Spleen (tissue), 11 donors: ENCODE measurements at regions not wholly inside any gene's neighbourhood (a gene's known extent, or its start where the extent isn't known, plus 50 kb on each side); places are given as distances from the start of the nearest gene placed in this dataset.

ENCODE experiments used
- DNase-seq: peaks from one replicate; pipeline ENCODE4 v3.0.0-alpha.2; 2020
- H3K27ac ChIP-seq, 8 donors: fragments of 200-600 bp; sonication (generic) in 7 of 8; 1 replicate in 4 of 8; 2 replicates in 4 of 8; pipeline versions ENCODE4 v1.5.0 to v1.8.0; 2016 to 2021; ENCODE audit warnings: inconsistent platforms in 4 of 8, mild to moderate bottlenecking in 4 of 8, moderate library complexity in 1 of 8
- H3K27me3 ChIP-seq, 7 donors: fragments of 200-600 bp; sonication (generic) in 6 of 7; replicated peaks in 1 of 7; 1 replicate in 4 of 7; 2 replicates in 3 of 7; pipeline versions ENCODE4 v1.5.0 to v1.8.0; 2016 to 2021; ENCODE audit warnings: inconsistent platforms in 3 of 7, mild to moderate bottlenecking in 1 of 7
- H3K36me3 ChIP-seq, 6 donors: fragments of 200-600 bp; sonication (generic) in 5 of 6; 1 replicate in 4 of 6; 2 replicates in 2 of 6; pipeline versions ENCODE4 v1.5.0 to v1.8.0; 2016 to 2021; ENCODE audit warnings: inconsistent platforms in 2 of 6
- H3K4me1 ChIP-seq, 6 donors: fragments of 200-600 bp; sonication (generic) in 5 of 6; 1 replicate in 3 of 6; 2 replicates in 3 of 6; pipeline versions ENCODE4 v1.5.0 to v1.8.0; 2016 to 2021; ENCODE audit warnings: inconsistent platforms in 3 of 6
- H3K4me3 ChIP-seq, 8 donors: fragments of 200-600 bp; sonication (generic) in 7 of 8; 1 replicate in 4 of 8; 2 replicates in 4 of 8; pipeline versions ENCODE4 v1.5.0 to v1.8.0; 2016 to 2021; ENCODE audit warnings: inconsistent platforms in 4 of 8, mild to moderate bottlenecking in 4 of 8, moderate library complexity in 2 of 8
- H3K9me3 ChIP-seq, 8 donors: fragments of 200-600 bp; sonication (generic) in 7 of 8; 1 replicate in 4 of 8; 2 replicates in 4 of 8; pipeline versions ENCODE4 v1.5.0 to v1.8.0; 2016 to 2021; ENCODE audit warnings: inconsistent platforms in 4 of 8
- POLR2A ChIP-seq, 3 donors: fragments of 450-650 bp; IDR thresholded peaks; one replicate each; pipeline ENCODE4 v1.5.1; 2017; ENCODE audit warnings: antibody characterized with exemption in 3 of 3, mild to moderate bottlenecking in 1 of 3
- POLR2AphosphoS5 ChIP-seq, 3 donors: sonication (generic); formaldehyde crosslinking; IDR thresholded peaks; one replicate each; pipeline ENCODE4 v1.5.1; 2017; ENCODE audit warnings: antibody characterized with exemption in 3 of 3
- WGBS, 5 donors: extraction: QIAGEN DNeasy Blood & Tissue Kit in 3 of 5; methylation state at CpG; one replicate each; pipeline versions ENCODE4 v1.1.5 to v1.1.7; 2013 to 2018; 5-methylcytosine and 5-hydroxymethylcytosine counted together
- intact Hi-C: fragments of 100-400 bp; cut with DNase I; formaldehyde crosslinking; loops from one replicate; pipeline ENCODE4 v1.15.0; 2023; ENCODE audit warnings: low total_unique reads
- TF ChIP-seq, protein P1 (sequence below), 11 experiments: fragments of 200-600 bp in 7 of 11; fragments of 450-650 bp in 4 of 11; sonication (generic) in 4 of 11; IDR thresholded peaks in 8 of 11; conservative IDR thresholded peaks in 3 of 11; 1 replicate in 7 of 11; 2 replicates in 4 of 11; pipeline versions ENCODE4 v1.4.0 to v1.8.0; 2016 to 2021; ENCODE audit warnings: antibody characterized with exemption in 11 of 11, inconsistent platforms in 4 of 11, mild to moderate bottlenecking in 1 of 11
- donor health status: healthy with polysubstance abuse.
- donor health status: DM: no; HTN: no; CAD: no; lungs with moderate emphysema.
- donor health status: DM: no; HTN: no; CAD: no.
- donor health status: Bipolar disorder and iron deficiency.
- donor health status: healthy.
- donor health status: DM: no; HTN: no; CAD: no.
- donor health status: DM: yes; HTN: yes; CAD: no.

DNA sequence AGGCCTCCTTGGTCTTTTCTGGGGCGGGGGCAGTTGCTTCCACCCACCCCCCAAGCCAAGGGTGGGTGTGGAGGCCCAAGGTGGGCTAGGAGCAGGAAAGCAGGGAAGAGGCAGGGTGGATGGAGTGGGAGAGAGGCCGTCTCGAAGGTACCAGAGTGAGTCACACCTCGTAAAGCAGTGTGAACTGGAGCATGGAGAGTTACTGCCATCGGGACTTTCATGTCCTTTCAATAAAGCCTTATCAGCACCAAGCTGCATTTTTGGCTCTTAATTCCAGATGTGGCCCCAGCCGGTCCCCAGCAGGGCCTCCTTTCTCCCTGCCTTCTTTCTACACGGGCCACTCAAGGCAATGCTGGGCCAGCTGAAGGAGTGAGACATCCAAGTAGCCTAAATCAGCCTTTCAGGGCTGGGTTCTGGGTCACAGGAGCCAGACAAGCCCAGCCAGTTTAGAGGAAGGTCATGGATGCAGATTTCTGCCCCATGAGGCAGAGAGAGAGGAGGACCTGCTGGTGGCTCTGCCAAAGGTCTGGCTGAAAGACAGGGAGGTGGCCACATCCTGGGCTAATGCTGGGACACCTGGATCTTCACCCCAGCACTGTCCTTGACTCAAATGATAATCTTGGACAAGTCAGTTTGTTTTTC lies 59.0 kb upstream of the CD82 start:
- H3K27ac ChIP-seq = no peak overlapping the region
- H3K36me3 ChIP-seq = no peaks in the 10 kb centered on the region
- no peaks in the 10 kb centered on the region for H3K4me1 ChIP-seq
- H3K4me3 ChIP-seq = peak overlapping the region in 1 of 8 donors; percentile 0
- peaks cover 0 to 15% (median 5%) of the 10 kb centered on the region in 8 donors for H3K9me3 ChIP-seq
- no peak for DNase-seq
- H3K27me3 ChIP-seq = peaks cover 0 to 12% (median 0%) of the 10 kb centered on the region in 7 donors
- intact Hi-C loops = no loop called here
- WGBS, 5 donors = 66 to 80% (median 72%) methylated on average over 7 of the region's 7 CpGs
- TF ChIP-seq POLR2AphosphoS5 (IDR thresholded peaks at IDR 0.05) (no peak), POLR2A (IDR thresholded peaks at IDR 0.05) (no peak)
- TF ChIP-seq, protein P1, sequence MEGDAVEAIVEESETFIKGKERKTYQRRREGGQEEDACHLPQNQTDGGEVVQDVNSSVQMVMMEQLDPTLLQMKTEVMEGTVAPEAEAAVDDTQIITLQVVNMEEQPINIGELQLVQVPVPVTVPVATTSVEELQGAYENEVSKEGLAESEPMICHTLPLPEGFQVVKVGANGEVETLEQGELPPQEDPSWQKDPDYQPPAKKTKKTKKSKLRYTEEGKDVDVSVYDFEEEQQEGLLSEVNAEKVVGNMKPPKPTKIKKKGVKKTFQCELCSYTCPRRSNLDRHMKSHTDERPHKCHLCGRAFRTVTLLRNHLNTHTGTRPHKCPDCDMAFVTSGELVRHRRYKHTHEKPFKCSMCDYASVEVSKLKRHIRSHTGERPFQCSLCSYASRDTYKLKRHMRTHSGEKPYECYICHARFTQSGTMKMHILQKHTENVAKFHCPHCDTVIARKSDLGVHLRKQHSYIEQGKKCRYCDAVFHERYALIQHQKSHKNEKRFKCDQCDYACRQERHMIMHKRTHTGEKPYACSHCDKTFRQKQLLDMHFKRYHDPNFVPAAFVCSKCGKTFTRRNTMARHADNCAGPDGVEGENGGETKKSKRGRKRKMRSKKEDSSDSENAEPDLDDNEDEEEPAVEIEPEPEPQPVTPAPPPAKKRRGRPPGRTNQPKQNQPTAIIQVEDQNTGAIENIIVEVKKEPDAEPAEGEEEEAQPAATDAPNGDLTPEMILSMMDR (IDR thresholded peaks at IDR 0.05 in 8 of 11, conservative IDR thresholded peaks at IDR 0.05 in 3 of 11) = no peak

DNA sequence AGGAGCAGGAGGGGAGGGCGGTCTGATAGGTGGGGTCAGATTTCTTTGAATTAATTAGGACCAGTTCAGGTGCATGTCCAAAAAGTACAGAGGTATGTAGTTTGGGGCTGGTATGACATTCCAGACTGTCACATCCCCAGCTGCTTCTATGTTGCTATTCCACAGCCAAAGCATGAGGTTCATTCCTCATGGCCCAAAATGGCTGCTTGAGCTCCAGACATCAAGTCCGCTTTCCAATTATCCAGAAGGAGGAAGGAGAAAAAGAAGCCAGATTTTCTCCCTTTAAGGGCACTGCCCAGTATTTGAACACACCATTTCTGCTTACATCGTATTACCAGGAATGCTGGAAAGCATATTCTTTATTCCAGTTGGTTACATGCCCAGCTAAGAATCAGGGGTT lies 58.0 kb upstream of the CD82 start:
- Histone ChIP-seq H3K36me3 (no peaks in the 10 kb centered on the region), H3K4me1 (no peaks in the 10 kb centered on the region), H3K4me3 (no peak overlapping the region), H3K27me3 (peaks cover 0 to 12% (median 0%) of the 10 kb centered on the region in 7 donors), H3K9me3 (peaks cover 0 to 15% (median 5%) of the 10 kb centered on the region in 8 donors), H3K27ac (no peak overlapping the region)
- intact Hi-C loops = no loop called here
- TF ChIP-seq, protein P1 (IDR thresholded peaks at IDR 0.05 in 8 of 11, conservative IDR thresholded peaks at IDR 0.05 in 3 of 11) = no peak
- TF ChIP-seq POLR2A (IDR thresholded peaks at IDR 0.05) (no peak), POLR2AphosphoS5 (IDR thresholded peaks at IDR 0.05) (no peak)
- DNase-seq = no peak
- WGBS, 5 donors = 92 to 99% (median 94%) methylated on average over 3 of the region's 3 CpGs

DNA sequence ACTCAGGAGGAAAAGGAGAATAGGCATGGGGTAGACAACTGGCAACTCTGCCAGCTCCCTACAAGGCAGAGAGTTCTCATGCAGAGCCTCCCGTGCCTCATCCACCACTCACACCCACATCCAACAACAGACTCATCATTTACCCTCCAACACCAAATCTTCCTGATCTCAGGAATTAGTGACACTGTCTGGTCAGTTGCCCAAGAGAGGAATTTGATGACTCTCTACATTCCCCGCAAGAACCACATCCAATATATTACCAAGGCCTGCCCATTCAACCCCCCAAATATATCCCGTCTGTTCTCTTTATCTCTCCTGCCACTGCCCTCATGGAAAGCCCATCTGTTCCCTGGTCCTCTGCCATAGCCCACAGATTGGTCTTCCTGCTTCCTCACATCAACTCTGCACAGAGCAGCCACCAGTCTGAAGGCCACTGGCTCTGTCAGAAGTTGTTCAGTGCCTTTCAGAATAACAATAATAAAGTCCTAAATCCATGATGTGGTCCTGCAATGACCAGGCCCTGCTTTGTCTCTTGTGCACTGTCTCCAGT lies 57.5 kb upstream of the CD82 start:
- WGBS, 5 donors = 72 to 93% (median 82%) methylated on average over 3 of the region's 3 CpGs
- peaks cover 0 to 12% (median 0%) of the 10 kb centered on the region in 7 donors for H3K27me3 ChIP-seq
- DNase-seq = no peak
- H3K9me3 ChIP-seq = peaks cover 0 to 15% (median 5%) of the 10 kb centered on the region in 8 donors
- TF ChIP-seq POLR2AphosphoS5 (IDR thresholded peaks at IDR 0.05) (no peak), POLR2A (IDR thresholded peaks at IDR 0.05) (no peak)
- TF ChIP-seq, protein P1 (IDR thresholded peaks at IDR 0.05 in 8 of 11, conservative IDR thresholded peaks at IDR 0.05 in 3 of 11) = no peak
- H3K4me1 ChIP-seq = no peaks in the 10 kb centered on the region
- H3K4me3 ChIP-seq = no peak overlapping the region
- H3K36me3 ChIP-seq = no peaks in the 10 kb centered on the region
- H3K27ac ChIP-seq = no peak overlapping the region
- intact Hi-C loops = no loop called here

DNA sequence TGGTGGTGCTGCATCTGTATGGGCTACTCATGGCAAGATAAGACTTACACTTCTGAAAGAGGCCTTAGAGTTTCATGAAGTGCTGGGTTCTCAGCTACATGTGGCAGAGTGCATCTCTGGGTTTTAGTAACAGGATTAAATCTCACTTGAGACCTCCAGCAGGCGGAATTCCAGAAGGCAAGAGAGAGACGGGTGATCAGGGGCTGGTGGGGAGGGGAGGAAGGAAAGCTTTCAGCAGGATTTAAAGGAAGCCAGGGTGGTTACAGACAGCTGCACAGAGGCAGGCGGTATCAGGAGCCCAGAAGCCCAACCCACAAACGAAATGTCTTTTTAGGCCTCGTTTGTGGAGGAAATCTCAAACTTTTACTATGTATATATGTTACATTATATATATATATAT lies 56.2 kb upstream of the CD82 start:
- no peak for DNase-seq
- Histone ChIP-seq H3K4me3 (no peak overlapping the region), H3K27me3 (peaks cover 0 to 5% (median 0%) of the 10 kb centered on the region in 7 donors), H3K9me3 (peaks cover 0 to 15% (median 5%) of the 10 kb centered on the region in 8 donors), H3K4me1 (no peaks in the 10 kb centered on the region), H3K36me3 (no peaks in the 10 kb centered on the region), H3K27ac (no peak overlapping the region)
- no peak for TF ChIP-seq POLR2A (IDR thresholded peaks at IDR 0.05)
- no peak for TF ChIP-seq POLR2AphosphoS5 (IDR thresholded peaks at IDR 0.05)
- TF ChIP-seq, protein P1 (IDR thresholded peaks at IDR 0.05 in 8 of 11, conservative IDR thresholded peaks at IDR 0.05 in 3 of 11) = no peak
- intact Hi-C loops = no loop called here
- WGBS, 5 donors = 39 to 60% (median 52%) methylated on average over 5 of the region's 5 CpGs
